IMR-90 (cell line): ENCODE measurements at regions not wholly inside any gene's neighbourhood (a gene's known extent, or its start where the extent isn't known, plus 50 kb on each side); places are given as distances from the start of the nearest gene placed in this dataset.
"Not testable (repeated sequence)": the region's sequence is repeated elsewhere in the genome, so short reads cannot be mapped to it uniquely, and the experiment has no call there.

Experiments used
- ATAC-seq: fragments of 200-7000 bp; cut with Tn5 transposase; 2 replicates; pipeline ENCODE4 v1.9.1; 2020; ENCODE audit warnings: low read depth, mild to moderate bottlenecking, moderate library complexity
- BruUV-seq: library from RNA; stranded (reverse); fragments of 400-500 nt; replicated peaks from 2 replicates; lab custom pipeline; 2021; lab: Mats Ljungman, UMichigan
- CTCF ChIA-PET: fragments of 300-600 bp; formaldehyde crosslinking; extraction: SDS; loops from one replicate; lab custom pipeline; 2021; ENCODE audit warnings: antibody characterized with exemption; lab: Yijun Ruan, JAX
- POLR2A ChIA-PET: fragments of 300-600 bp; sonication (Branson Sonifier 250); formaldehyde crosslinking; loops from one replicate; lab custom pipeline; 2022; ENCODE audit warnings: antibody characterized with exemption; ENCODE audit not compliant: unreplicated experiment; lab: Charles Lee
- DNase-seq: peaks from one replicate; pipeline ENCODE4 v3.0.0; 2013
- H2AFZ ChIP-seq: replicated peaks from 2 replicates; pipeline ENCODE3; 2013; ENCODE audit warnings: low read length, mild to moderate bottlenecking; ENCODE audit not compliant: poor library complexity
- H2AK5ac ChIP-seq: 2 replicates; pipeline ENCODE4 v1.6.1; 2013; ENCODE audit warnings: low read depth, low read length, inconsistent platforms
- H2AK9ac ChIP-seq: replicated peaks from 2 replicates; pipeline ENCODE3; 2013; ENCODE audit warnings: mild to moderate bottlenecking, low read depth, low read length, moderate library complexity; ENCODE audit not compliant: poor library complexity
- H2BK120ac ChIP-seq: 2 replicates; pipeline ENCODE4 v1.6.1; 2013; ENCODE audit warnings: low read depth, low read length, inconsistent platforms
- H2BK15ac ChIP-seq: 3 replicates; pipeline ENCODE4 v1.6.1; 2013; ENCODE audit warnings: low read depth, low read length, inconsistent platforms
- H2BK20ac ChIP-seq: 2 replicates; pipeline ENCODE4 v1.6.1; 2013; ENCODE audit warnings: low read depth, mild to moderate bottlenecking, inconsistent platforms, low read length, moderate library complexity
- H2BK5ac ChIP-seq: 2 replicates; pipeline ENCODE4 v1.6.1; 2013; ENCODE audit warnings: mild to moderate bottlenecking, low read depth, low read length, inconsistent platforms; ENCODE audit not compliant: poor library complexity, severe bottlenecking
- H3K14ac ChIP-seq: replicated peaks from 2 replicates; pipeline ENCODE4 v1.6.1; 2013; ENCODE audit warnings: low read depth, low read length, inconsistent platforms
- H3K18ac ChIP-seq: 2 replicates; pipeline ENCODE4 v1.6.1; 2013; ENCODE audit warnings: low read depth, low read length, control low read depth
- H3K23ac ChIP-seq: 2 replicates; pipeline ENCODE4 v1.6.1; 2013; ENCODE audit warnings: low read depth, low read length, inconsistent platforms
- H3K27ac ChIP-seq: 2 replicates; pipeline ENCODE4 v1.5.1; 2013; ENCODE audit warnings: mild to moderate bottlenecking, control low read depth, low read length; ENCODE audit not compliant: insufficient read depth
- H3K27me3 ChIP-seq: 2 replicates; pipeline ENCODE4 v1.6.1; 2013; ENCODE audit warnings: low read length; ENCODE audit not compliant: control insufficient read depth, insufficient read depth
- H3K36me3 ChIP-seq: 2 replicates; pipeline ENCODE4 v1.6.1; 2013; ENCODE audit warnings: low read length, mixed read lengths; ENCODE audit not compliant: control insufficient read depth, insufficient read depth
- H3K4ac ChIP-seq: 2 replicates; pipeline ENCODE4 v1.6.1; 2013; ENCODE audit warnings: low read depth, low read length, inconsistent platforms
- H3K4me1 ChIP-seq: 2 replicates; pipeline ENCODE4 v1.6.1; 2013; ENCODE audit warnings: low read length, mixed read lengths; ENCODE audit not compliant: control insufficient read depth, insufficient read depth
- H3K4me2 ChIP-seq: 2 replicates; pipeline ENCODE4 v1.6.1; 2013; ENCODE audit warnings: low read depth, mild to moderate bottlenecking, control low read depth, low read length, moderate library complexity
- H3K4me3 ChIP-seq: 2 replicates; pipeline ENCODE4 v1.5.1; 2013; ENCODE audit warnings: low read depth, mild to moderate bottlenecking, control low read depth, low read length, moderate library complexity; ENCODE audit not compliant: insufficient read depth
- H3K56ac ChIP-seq: 2 replicates; pipeline ENCODE4 v1.6.1; 2013; ENCODE audit warnings: low read length, inconsistent platforms; ENCODE audit not compliant: insufficient read depth; ENCODE audit errors: extremely low read depth
- H3K79me1 ChIP-seq, 2 experiments: 2 replicates each; pipeline ENCODE4 v1.6.1; 2013; ENCODE audit warnings: low read length in 2 of 2, inconsistent platforms in 1 of 2, low read depth in 1 of 2
- H3K9ac ChIP-seq: 2 replicates; pipeline ENCODE4 v1.6.1; 2013; ENCODE audit warnings: low read depth, low read length, control low read depth
- H3K9me1 ChIP-seq: 2 replicates; pipeline ENCODE4 v1.6.1; 2013; ENCODE audit warnings: low read length, inconsistent platforms; ENCODE audit not compliant: insufficient read depth
- H3K9me3 ChIP-seq: 2 replicates; pipeline ENCODE4 v1.6.1; 2013; ENCODE audit warnings: low read length; ENCODE audit not compliant: control insufficient read depth, insufficient read depth
- H4K20me1 ChIP-seq: 2 replicates; pipeline ENCODE4 v1.6.1; 2013; ENCODE audit warnings: low read length, inconsistent platforms; ENCODE audit not compliant: insufficient read depth
- H4K5ac ChIP-seq: 2 replicates; pipeline ENCODE4 v1.6.1; 2013; ENCODE audit warnings: mild to moderate bottlenecking, low read depth, low read length, control low read depth
- H4K8ac ChIP-seq, 2 experiments: 2 replicates each; pipeline ENCODE4 v1.6.1; 2013; ENCODE audit warnings: low read depth in 2 of 2, low read length in 2 of 2, control low read depth in 1 of 2, inconsistent platforms in 1 of 2
- H4K91ac ChIP-seq: 2 replicates; pipeline ENCODE4 v1.6.1; 2013; ENCODE audit warnings: low read depth, low read length, inconsistent platforms; ENCODE audit not compliant: insufficient read depth
- WGBS, 2 experiments: methylation state at CpG; one replicate each; pipeline versions ENCODE4 v1.1.5 to v1.1.7; 2013; ENCODE audit warnings: missing lambda C conversion rate in 2 of 2; ENCODE audit not compliant: insufficient read length in 1 of 2; ENCODE audit errors: extremely low coverage in 2 of 2; 5-methylcytosine and 5-hydroxymethylcytosine counted together
- dilution Hi-C: fragments of 300-500 bp; cut with HindIII; formaldehyde crosslinking; loops from one replicate; pipeline ENCODE4 v1.14.3; 2018; ENCODE audit warnings: low sequenced_read_pairs; ENCODE audit not compliant: unreplicated experiment
- in situ Hi-C: fragments of 300-500 bp; cut with MboI; formaldehyde crosslinking; loops from 3 replicates; pipeline ENCODE4 v1.14.3; 2019; ENCODE audit warnings: low sequenced_read_pairs, inconsistent platforms, mixed read lengths
- intact Hi-C: fragments of 100-400 bp; cut with micrococcal nuclease; formaldehyde crosslinking; loops from 2 replicates; pipeline ENCODE4 v1.10.0; 2022

DNA sequence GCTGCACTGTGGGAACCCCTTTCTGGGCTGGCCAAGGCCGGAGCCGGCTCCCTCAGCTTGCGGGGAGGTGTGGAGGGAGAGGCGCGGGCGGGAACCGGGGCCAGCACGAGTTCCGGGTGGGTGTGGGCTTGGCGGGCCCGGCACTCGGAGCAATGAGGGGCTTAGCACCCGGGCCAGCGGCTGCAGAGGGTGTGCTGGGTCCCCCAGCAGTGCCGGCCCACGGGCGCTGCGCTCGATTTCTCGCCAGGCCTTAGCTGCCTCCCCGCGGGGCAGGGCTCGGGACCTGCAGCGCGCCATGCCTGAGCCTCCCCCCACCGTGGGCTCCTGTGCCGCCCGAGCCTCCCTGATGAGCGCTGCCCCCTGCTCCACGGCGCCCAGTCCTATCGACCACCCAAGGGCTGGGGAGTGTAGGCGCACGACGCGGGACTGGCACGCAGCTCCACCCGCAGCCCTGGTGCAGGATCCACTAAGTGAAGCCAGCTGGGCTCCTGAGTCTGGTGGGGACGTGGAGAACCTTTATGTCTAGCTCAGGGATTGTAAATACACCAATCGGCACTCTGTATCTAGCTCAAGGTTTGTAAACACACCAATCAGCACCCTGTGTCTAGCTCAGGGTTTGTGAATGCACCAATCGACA lies 180.8 kb upstream of the OTX2 start:
- 90% methylated on average over 4 of the region's 41 CpGs; no CpG with 5 or more reads in 1 of the 2 experiments for WGBS, 2 experiments
- H2BK120ac ChIP-seq: not testable (repeated sequence)

More for the DNA sequence above, 180.8 kb upstream of the OTX2 start:
- H3K9me1 ChIP-seq, BruUV-seq, intact Hi-C loops, H3K4me2 ChIP-seq, H4K5ac ChIP-seq, H3K4me3 ChIP-seq, ATAC-seq, H2AFZ ChIP-seq, H3K36me3 ChIP-seq, H3K14ac ChIP-seq, H2BK5ac ChIP-seq, H2AK5ac ChIP-seq, H3K4ac ChIP-seq, H3K18ac ChIP-seq, H3K27me3 ChIP-seq, H3K56ac ChIP-seq, H2BK15ac ChIP-seq, H3K23ac ChIP-seq, H4K91ac ChIP-seq, dilution Hi-C loops, H4K20me1 ChIP-seq, H3K79me1 ChIP-seq, H3K9ac ChIP-seq, in situ Hi-C loops, H2BK20ac ChIP-seq, CTCF ChIA-PET, POLR2A ChIA-PET, H3K27ac ChIP-seq, DNase-seq, H3K9me3 ChIP-seq, H3K4me1 ChIP-seq, H2AK9ac ChIP-seq, H4K8ac ChIP-seq: not testable (repeated sequence)
